PC-3 (cell line): ENCODE measurements at regions not wholly inside any gene's neighbourhood (a gene's known extent, or its start where the extent isn't known, plus 50 kb on each side); places are given as distances from the start of the nearest gene placed in this dataset.

ENCODE experiments used
- CTCF ChIP-seq: fragments of 300-600 bp; sonication (generic); conservative IDR thresholded peaks from 2 replicates; pipeline ENCODE4 v1.5.1; 2017; ENCODE audit warnings: antibody characterized with exemption, low read depth, mild to moderate bottlenecking, low read length
- EZH2 ChIP-seq: fragments of 300-600 bp; sonication (generic); IDR thresholded peaks from one replicate; pipeline ENCODE4 v1.6.1; 2017; ENCODE audit warnings: antibody characterized with exemption, mild to moderate bottlenecking, low read length; ENCODE audit not compliant: unreplicated experiment
- EZH2phosphoT487 ChIP-seq: fragments of 300-600 bp; sonication (generic); IDR thresholded peaks from 2 replicates; pipeline ENCODE4 v1.6.1; 2018; ENCODE audit warnings: mild to moderate bottlenecking, antibody characterized with exemption, low read length, borderline replicate concordance

- TF ChIP-seq CTCF (no peak), EZH2 (no peak), EZH2phosphoT487 (no peak)
Observed at GRCh38 chr12:23380419-23381100, 568.9 kb downstream of the SOX5 start.
